EL (cell line): ENCODE measurements at regions not wholly inside any gene's neighbourhood (a gene's known extent, or its start where the extent isn't known, plus 50 kb on each side); places are given as distances from the start of the nearest gene placed in this dataset.
"Not testable (repeated sequence)": the region's sequence is repeated elsewhere in the genome, so short reads cannot be mapped to it uniquely, and the experiment has no call there.

Source experiments
- DNase-seq: peaks from one replicate; pipeline ENCODE4 v3.0.0-alpha.2; 2016

DNA sequence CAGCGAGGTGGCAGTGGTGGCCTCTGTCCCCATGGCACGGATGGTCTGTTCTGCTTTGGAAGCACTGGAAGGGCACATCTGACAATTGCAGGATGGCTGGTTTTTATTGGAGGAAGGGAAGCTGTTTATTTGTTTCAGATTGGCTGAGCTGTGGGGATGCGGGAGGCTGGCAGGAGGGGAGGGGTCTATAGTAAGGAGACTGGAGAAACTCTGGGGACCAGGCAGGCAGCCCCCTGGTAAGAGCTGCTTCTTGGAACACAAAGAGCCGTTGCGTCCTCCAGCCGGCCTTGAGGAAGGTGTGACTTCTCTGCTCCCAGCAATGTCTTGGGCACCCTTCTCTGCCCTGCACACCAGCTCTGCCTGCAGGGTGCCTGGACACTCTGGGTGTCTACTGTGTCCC is 85.1 kb upstream of the SPDYE9 start:
- not testable (repeated sequence) for DNase-seq

DNA sequence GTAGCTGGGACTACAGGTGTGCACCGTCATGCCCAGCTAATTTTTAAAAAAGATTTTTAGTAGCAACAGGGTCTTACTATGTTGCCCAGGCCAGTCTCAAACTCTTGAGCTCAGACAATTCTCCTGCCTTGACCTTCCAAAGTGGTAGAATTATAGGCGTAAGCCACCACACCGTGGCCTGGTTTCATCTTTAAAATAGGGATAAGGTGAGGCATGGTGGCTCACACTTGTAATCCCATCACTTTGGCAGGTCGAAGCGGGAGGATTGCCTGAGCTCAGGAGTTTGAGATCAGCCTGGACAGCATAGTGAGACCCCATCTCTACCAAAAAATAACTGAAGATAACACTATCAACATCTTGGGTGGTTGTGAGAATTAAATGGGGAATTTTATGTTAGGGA is 84.6 kb upstream of the SPDYE9 start:
- DNase-seq: not testable (repeated sequence)

DNA sequence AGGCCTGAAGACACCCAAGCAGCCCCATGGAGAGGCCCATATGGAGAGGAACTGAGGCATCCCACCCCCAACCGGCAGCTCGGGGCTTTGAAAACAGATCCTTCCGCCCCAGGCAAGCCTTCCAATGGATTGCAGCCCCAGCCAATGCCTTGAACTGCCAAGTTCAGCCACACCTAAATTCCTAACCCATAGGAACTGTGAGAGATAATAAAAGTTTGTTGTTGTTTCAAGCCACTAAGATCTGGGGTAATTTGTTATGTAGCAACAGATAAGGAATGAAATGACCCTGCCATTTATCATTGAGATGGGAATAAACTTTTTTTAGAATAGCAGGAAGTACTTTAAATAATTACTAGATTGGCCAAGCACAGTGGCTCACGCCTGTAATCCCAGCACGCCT is 80.3 kb upstream of the SPDYE9 start:
- not testable (repeated sequence) for DNase-seq

DNA sequence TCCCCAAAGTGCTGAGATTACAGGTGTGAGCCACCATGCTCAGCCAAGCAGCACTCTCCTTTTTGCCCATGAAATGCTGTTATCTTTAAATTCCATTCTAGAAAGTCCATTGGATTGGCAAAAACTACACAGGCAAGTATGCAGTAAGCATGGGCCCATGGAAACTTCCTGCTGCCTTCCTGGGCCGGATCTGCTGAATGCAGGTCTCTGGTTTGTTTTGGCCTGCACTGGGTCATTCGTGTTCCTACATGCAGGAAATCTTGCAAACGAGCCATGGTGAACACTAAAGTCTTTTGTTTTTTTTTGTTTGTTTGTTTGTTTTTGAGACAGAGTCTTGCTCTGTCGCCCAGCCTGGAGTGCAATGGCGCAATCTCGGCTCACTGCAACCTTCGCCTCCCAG is 76.8 kb upstream of the SPDYE9 start:
- not testable (repeated sequence) for DNase-seq

DNA sequence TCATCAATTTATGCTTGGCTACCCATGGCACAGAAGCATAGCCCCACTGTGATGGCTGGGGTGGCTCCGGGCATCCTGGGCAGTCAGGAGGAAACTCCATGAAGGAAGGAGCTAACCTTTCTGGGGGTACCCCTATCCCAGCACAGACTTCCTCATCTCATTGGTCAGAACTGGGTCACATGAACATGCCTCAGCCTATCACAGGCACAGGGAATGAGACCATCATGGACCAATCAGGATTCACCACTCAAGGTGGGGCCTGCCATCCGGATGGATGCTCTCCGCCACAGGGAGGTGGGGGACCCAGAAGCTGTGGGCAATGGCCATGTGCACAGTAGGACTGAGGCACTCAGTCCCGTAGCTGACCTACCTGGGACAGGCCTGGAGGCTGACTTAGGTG is 75.9 kb upstream of the SPDYE9 start:
- DNase-seq: not testable (repeated sequence)

DNA sequence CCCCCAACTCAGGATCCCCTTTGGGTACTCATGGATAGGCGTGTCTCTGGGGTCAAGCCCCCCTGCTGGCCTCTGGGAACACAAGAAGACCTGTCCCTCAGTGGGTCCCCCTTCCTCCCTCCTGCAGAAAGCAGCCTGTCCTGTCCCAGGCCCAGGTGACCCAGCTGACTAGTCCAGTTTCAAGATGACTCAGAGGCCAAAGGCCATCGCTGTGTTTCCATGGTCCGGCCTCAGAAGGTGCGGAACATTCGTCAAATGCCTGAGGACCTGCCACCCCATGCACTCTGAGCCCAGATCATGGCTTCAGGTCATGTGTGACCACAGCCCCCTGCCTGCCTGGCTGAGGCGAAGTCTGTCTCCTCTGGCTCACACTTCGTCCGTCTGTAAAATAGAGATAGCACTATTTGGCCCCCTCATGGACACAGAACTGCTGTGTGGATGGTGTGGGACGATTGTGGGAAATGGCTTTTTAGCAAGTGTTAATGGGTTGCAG is 71.4 kb upstream of the SPDYE9 start:
- DNase-seq: not testable (repeated sequence)

DNA sequence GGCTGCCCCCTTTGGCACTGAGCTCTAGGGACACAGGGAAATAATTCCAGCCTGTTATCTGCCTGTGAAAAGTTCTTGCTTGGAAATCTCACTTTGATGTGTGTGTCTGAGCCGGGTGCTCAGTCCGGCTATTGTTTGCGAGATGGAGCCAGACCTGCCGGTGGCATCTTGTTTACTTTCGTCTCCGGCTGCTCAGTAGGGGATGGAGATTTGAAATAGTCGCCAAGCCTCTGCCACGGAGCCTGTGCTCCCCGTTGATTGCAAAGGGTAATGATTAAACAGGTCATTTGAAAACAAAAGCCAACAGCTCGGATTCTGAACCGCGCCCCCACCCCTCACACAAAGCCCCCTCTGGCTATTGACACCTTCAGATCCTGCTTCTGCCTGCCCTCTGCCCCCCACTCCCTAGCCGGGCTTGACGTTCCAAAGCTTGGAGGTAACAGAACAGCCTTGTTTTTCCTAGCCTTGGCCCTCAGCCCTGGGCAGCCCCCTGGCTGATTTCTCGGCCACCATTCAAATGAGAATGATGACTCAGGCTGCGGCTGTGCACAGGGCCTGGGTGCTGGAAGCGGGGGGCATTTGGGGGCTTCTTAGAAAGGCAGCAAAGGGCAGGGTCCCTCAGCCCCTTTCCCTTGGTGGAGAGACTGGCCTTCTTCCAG is 70.8 kb upstream of the SPDYE9 start:
- not testable (repeated sequence) for DNase-seq

DNA sequence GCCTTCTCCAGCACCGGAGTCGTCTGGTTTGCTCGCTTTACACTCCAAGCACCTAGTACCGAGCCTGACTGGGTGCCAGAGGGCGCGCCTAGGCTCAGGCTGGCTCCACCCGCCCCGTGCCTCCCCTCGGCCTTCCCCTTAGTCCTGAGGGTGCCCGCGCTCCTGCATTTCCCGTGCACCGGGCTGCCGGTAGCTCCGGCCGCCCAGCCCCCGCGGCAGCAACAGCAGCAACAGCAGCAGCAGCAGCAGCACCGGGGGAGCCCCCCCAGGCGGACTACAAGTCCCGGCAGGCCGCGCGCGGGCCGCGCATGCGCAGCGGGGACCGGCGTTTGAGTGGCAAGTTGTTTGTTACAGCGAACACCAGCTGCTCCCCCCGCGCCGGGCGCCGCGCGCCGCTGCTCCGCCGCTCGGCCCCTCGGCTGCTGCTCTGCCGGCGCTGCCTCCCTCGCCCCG is 68.8 kb upstream of the SPDYE9 start:
- not testable (repeated sequence) for DNase-seq

DNA sequence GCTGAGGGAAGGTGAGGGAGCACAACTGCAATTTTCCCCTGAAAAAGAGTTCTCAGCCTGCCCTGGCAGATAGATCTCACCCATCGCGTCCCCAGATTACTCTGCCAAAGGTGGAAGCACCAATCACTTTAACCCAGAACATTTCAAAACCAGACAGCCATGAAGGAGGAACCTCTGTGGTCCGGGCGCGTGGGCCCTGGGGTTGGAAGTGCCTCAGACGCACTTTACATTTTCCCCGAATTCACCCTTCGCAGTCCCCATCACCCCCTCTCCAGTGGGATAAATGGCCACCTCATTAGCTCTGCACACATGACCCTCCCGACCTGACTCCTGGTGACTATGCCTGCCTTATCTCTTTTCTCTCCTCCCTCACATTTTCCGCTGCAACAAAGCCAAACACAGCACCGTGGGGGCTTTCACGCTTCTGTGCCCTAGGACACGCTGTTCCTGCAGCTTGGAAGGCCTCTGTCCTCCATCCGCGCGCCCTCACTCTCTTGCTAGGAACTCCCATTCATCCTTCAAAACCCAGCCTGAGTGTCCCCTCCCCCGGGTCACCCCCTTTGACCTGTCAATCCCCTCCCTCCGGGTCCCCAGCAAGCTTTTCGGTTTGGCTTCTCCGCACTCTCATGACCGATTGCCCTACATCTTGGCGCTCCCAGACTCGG is 68.2 kb upstream of the SPDYE9 start:
- not testable (repeated sequence) for DNase-seq

DNA sequence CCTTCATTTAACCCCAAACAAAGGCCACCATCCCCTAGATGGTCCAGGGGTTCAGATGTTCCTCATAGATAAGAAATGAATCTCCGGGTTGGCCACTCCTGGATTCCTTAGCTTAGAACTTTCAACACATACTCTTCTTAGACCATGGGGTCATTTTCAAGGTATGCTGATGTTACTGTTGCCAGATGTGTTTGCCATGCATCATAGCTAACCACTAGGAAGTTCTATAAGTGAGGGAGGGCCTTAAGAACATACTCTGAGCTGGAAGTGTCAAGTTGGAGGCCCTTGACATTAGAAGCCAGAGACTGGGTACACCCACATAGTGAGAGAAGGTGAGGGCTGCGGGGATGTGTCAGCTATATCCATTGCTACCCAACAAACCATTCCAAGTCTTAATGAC is 62.7 kb upstream of the SPDYE9 start:
- not testable (repeated sequence) for DNase-seq

DNA sequence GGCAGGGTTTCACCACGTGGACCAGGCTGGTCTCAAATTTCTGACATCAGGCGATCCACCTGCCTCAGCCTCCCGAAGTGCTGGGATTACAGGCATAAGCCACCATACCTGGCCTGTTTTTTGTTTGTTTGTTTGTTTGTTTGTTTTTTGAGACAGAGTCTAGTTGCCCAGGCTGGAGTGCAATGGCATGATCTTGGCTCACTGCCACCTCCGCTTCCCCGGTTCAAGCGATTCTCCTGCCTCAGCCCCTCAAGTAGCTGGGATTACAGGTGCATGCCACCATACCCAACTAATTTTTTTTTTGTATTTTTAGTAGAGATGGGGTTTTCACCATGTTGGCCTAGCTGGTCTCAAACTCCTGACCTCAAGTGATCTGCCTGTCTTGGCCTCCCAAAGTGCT is 61.8 kb upstream of the SPDYE9 start:
- not testable (repeated sequence) for DNase-seq

DNA sequence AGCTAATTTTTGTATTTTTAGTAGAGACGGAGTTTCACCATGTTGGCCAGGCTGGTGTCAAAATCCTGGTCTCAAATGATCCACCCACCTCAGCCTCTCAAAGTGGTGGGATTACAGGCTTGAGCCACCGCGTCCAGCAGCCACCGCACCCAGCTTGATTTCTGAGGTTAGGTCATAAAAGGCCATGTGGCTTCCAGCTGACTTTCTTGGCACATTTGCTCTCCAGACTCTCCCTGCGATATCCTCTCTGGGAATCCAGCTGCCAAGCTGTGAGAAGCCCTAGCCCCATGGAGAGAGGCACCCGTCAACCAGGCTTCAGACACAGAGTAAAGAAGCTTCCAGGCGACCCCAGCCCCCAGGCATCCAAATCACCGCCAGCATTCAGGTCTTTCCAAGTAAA is 58.2 kb upstream of the SPDYE9 start:
- DNase-seq: not testable (repeated sequence)

DNA sequence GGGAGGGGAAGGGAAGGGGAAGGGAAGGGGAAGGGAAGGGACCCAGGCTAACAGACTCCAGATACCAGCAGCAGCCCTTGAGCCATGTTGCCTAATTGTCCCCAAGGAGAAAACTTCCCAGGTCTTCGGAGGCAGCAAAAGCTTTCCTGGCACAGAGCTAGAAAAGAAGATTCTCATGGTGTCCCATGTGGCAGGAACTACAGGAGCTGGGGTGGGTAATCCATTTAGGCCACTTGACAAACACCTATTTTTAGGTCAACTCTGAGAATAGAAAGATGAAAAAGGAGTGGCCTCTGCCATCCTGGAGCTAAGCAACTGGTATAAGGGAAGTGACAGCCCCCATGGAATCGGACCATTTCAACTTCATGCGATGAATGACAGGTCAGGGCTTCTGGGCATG is 52.1 kb upstream of the SPDYE9 start:
- DNase-seq: not testable (repeated sequence)
